ENCODE measurements at regions not wholly inside any gene's neighbourhood (a gene's known extent, or its start where the extent isn't known, plus 50 kb on each side); places are given as distances from the start of the nearest gene placed in this dataset.

DNA sequence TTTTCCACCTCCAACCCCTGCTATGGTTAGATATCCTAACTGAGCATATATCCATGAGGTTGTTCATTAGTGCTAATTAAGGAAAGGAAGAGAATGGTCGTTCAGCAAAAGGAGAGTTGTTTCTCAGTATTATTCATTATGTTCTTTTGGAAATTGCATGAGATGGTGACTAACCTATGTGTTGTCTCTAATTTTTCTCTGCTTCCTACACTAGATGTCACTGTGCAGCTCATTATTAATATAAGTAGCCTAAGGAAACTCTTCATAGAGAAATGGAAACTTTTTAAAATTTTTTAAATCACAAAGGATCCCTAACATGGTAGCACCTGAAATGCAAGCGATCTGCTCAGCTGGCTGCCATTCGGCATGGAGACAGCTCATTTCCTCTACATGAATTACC, 67.7 kb upstream of the FAM9A start:
- no peak for DNase-seq
- in situ Hi-C loops (cut with MboI; ENCODE audit: low sequenced_read_pairs in 4 of 4) (no loop called here), intact Hi-C loops (cut with DNase I; ENCODE audit: low total_unique reads) (no loop called here)
- TF ChIP-seq, protein P1, sequence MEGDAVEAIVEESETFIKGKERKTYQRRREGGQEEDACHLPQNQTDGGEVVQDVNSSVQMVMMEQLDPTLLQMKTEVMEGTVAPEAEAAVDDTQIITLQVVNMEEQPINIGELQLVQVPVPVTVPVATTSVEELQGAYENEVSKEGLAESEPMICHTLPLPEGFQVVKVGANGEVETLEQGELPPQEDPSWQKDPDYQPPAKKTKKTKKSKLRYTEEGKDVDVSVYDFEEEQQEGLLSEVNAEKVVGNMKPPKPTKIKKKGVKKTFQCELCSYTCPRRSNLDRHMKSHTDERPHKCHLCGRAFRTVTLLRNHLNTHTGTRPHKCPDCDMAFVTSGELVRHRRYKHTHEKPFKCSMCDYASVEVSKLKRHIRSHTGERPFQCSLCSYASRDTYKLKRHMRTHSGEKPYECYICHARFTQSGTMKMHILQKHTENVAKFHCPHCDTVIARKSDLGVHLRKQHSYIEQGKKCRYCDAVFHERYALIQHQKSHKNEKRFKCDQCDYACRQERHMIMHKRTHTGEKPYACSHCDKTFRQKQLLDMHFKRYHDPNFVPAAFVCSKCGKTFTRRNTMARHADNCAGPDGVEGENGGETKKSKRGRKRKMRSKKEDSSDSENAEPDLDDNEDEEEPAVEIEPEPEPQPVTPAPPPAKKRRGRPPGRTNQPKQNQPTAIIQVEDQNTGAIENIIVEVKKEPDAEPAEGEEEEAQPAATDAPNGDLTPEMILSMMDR (IDR thresholded peaks at IDR 0.05 in 4 of 5, conservative IDR thresholded peaks at IDR 0.05 in 1 of 5), result no peak
- TF ChIP-seq POLR2A (IDR thresholded peaks at IDR 0.05), result no peak
- ATAC-seq, result no peak
- H3K27ac ChIP-seq, result no peak overlapping the region
- no peak overlapping the region for H3K4me3 ChIP-seq
- no peaks in the 10 kb centered on the region for H3K36me3 ChIP-seq
- no peaks in the 10 kb centered on the region for H3K9me3 ChIP-seq
- no peaks in the 10 kb centered on the region for H3K27me3 ChIP-seq
- H3K4me1 ChIP-seq, result no peaks in the 10 kb centered on the region

DNA sequence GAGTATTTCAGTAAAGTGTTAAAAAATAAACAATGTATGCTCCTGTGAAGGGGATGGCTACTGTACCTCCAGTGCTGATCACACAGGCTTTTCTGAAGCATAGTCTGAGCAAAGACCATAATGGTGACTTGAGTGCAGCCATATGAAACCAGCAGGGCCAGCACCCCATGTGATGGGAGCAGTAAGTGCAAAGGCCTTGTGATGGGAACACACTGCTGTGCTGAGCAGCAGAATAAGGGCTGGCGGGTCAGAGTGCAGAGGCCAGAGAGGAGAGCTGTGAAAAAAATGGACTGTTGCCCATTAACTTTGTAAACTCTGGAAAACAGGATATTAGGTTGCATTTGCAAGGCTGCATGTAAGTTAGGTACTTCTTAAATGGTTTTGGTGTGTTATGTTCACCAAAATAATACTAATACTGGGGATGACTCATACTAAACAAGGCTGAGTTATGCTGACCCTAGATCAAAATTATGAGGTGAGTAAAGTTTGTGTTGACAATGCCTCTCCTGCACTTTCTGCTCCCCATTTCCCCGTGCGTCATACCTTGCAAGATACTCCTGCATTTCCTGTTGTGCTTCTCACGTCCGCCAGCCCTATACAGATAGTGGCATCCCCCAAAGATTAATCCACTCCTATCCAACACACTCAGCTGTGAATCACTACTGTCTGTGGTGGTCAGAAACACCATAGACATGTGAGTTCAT, 67.0 kb upstream of the FAM9A start:
- no peak overlapping the region for H3K27ac ChIP-seq
- intact Hi-C loops (cut with DNase I; ENCODE audit: low total_unique reads) (no loop called here), in situ Hi-C loops (cut with MboI; ENCODE audit: low sequenced_read_pairs in 4 of 4) (no loop called here)
- H3K36me3 ChIP-seq, result no peaks in the 10 kb centered on the region
- no peaks in the 10 kb centered on the region for H3K27me3 ChIP-seq
- H3K9me3 ChIP-seq, result no peaks in the 10 kb centered on the region
- H3K4me3 ChIP-seq, result no peak overlapping the region
- ATAC-seq, result no peak
- no peak for DNase-seq
- TF ChIP-seq, protein P1 (IDR thresholded peaks at IDR 0.05 in 4 of 5, conservative IDR thresholded peaks at IDR 0.05 in 1 of 5), result no peak
- TF ChIP-seq POLR2A (IDR thresholded peaks at IDR 0.05), result no peak
- no peaks in the 10 kb centered on the region for H3K4me1 ChIP-seq

DNA sequence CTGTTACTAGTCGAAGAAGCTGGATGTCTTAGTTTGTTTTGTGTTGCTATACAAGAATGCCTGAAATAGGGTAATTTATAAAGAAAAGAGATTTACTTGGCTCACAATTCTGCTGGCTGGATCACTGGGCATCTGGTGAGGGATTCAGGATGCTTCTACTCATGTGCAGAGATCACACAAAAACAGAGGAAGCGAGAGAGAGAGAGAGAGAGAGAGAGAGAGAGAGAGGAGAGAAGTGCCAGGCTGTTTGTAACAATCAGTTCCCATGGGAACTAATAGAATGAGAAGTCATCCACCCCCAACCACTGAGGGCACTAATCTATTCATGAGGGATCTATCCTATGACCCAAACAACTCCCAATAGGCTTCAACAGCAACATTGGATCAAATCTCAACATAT, 66.2 kb upstream of the FAM9A start:
- TF ChIP-seq, protein P1 (IDR thresholded peaks at IDR 0.05 in 4 of 5, conservative IDR thresholded peaks at IDR 0.05 in 1 of 5), result no peak
- no peak for TF ChIP-seq POLR2A (IDR thresholded peaks at IDR 0.05)
- Histone ChIP-seq H3K36me3 (no peaks in the 10 kb centered on the region), H3K4me1 (no peaks in the 10 kb centered on the region), H3K27me3 (no peaks in the 10 kb centered on the region), H3K27ac (no peak overlapping the region), H3K9me3 (no peaks in the 10 kb centered on the region), H3K4me3 (no peak overlapping the region)
- intact Hi-C loops (cut with DNase I; ENCODE audit: low total_unique reads) (no loop called here), in situ Hi-C loops (cut with MboI; ENCODE audit: low sequenced_read_pairs in 4 of 4) (no loop called here)
- ATAC-seq (no peak), DNase-seq (no peak)

DNA sequence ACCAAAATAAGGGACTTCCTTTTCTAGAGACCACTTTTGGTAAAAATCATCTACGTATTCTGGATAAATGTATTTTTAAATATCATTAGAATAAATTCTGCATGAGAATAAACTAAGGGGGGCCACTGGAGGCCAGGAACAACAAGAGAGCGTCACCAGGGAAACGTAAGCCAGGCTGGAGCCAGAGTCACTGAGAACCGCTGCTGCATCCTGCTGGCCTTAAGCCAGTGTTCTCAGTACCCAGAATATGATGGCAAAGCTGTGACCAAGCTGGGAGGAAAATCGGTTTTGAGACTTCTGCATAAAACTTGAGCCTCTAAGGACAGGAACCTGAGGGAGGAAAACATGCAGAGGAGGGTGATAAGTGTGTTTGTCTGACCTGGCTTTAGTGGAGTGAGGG, 63.0 kb upstream of the FAM9A start:
- no peaks in the 10 kb centered on the region for H3K4me1 ChIP-seq
- DNase-seq (no peak), ATAC-seq (no peak)
- intact Hi-C loops (cut with DNase I; ENCODE audit: low total_unique reads), result no loop called here
- no peak overlapping the region for H3K4me3 ChIP-seq
- no peak for TF ChIP-seq POLR2A (IDR thresholded peaks at IDR 0.05)
- TF ChIP-seq, protein P1 (IDR thresholded peaks at IDR 0.05 in 4 of 5, conservative IDR thresholded peaks at IDR 0.05 in 1 of 5), result no peak
- in situ Hi-C loops (cut with MboI; ENCODE audit: low sequenced_read_pairs in 4 of 4), result no loop called here
- H3K27ac ChIP-seq, result no peak overlapping the region
- H3K27me3 ChIP-seq, result no peaks in the 10 kb centered on the region
- H3K36me3 ChIP-seq, result no peaks in the 10 kb centered on the region
- no peaks in the 10 kb centered on the region for H3K9me3 ChIP-seq

DNA sequence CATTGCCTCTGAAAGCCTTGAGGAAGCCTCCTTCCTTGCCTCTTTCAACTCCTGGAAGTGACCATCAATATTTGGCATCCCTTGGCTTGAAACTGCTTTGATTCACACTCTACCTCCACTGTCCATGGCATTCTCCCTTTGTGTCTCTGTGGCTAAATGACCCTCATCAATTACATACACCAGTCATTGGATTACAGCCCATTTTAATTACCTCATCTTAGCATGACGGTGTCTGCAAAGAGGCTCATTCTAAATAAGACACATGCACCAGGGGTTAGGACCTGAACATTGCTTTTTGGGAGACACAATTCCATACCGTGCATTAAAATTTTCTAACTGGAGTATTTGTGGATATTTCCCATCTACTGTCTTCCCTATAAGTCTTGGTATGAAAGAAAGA, 60.7 kb upstream of the FAM9A start:
- Histone ChIP-seq H3K4me3 (no peak overlapping the region), H3K27me3 (no peaks in the 10 kb centered on the region), H3K4me1 (no peaks in the 10 kb centered on the region), H3K36me3 (no peaks in the 10 kb centered on the region), H3K27ac (no peak overlapping the region), H3K9me3 (no peaks in the 10 kb centered on the region)
- intact Hi-C loops (cut with DNase I; ENCODE audit: low total_unique reads), result no loop called here
- no peak for TF ChIP-seq POLR2A (IDR thresholded peaks at IDR 0.05)
- TF ChIP-seq, protein P1 (IDR thresholded peaks at IDR 0.05 in 4 of 5, conservative IDR thresholded peaks at IDR 0.05 in 1 of 5), result no peak
- ATAC-seq (no peak), DNase-seq (no peak)
- in situ Hi-C loops (cut with MboI; ENCODE audit: low sequenced_read_pairs in 4 of 4), result no loop called here

Data from gastrocnemius medialis (tissue), 4 donors.